ENCODE measurements at regions not wholly inside any gene's neighbourhood (a gene's known extent, or its start where the extent isn't known, plus 50 kb on each side); places are given as distances from the start of the nearest gene placed in this dataset.

DNA sequence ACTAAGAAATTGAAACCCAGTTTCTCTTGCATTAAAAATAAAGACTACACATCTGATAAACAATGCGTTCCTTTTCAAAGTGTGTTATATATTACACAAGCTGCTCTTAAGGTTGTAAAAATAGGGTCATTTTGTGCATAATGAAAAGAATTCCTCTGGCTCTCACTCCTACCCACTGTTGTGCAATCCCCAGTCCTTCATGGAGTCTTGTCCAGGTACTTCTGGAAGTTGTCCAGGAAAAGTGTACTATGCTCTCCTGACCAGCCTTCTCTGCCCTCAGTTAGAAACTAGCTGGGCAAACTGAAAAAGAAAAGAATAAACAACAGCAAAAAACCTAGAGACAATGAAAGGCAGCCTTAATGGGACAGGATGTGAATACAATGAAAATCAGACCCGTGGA lies 345.5 kb upstream of the PAPPA start:
- no peak for TF ChIP-seq EZH2 (IDR thresholded peaks at IDR 0.05; ENCODE audit: low read length)
- TF ChIP-seq CTCF (optimal IDR thresholded peaks at IDR 0.05 in 1 of 3, IDR thresholded peaks at IDR 0.05 in 1 of 3, conservative IDR thresholded peaks at IDR 0.05 in 1 of 3; ENCODE audit: extremely low read depth in 1 of 3, insufficient read depth in 2 of 3, low read length in 3 of 3), result no peak
- Histone ChIP-seq H3K9ac (ENCODE audit: control insufficient read depth, extremely low read depth, insufficient read depth, low read length) (no peak overlapping the region), H3K4me3 (ENCODE audit: control insufficient read depth in 2 of 3, extremely low read depth in 1 of 3, insufficient read depth in 2 of 3, low read depth in 1 of 3, low read length in 3 of 3) (no peak overlapping the region), H3K4me1 (ENCODE audit: control insufficient read depth, extremely low read depth, insufficient read depth, low read length) (peaks cover 15% of the 10 kb centered on the region), H3K9me3 (ENCODE audit: control insufficient read depth, low read depth, low read length) (no peaks in the 10 kb centered on the region), H2AFZ (ENCODE audit: control insufficient read depth, low read length) (no peak overlapping the region), H3K79me2 (ENCODE audit: control insufficient read depth, insufficient read depth, low read length) (no peaks in the 10 kb centered on the region), H4K20me1 (ENCODE audit: control insufficient read depth, extremely low read depth, insufficient read depth, low read length) (no peaks in the 10 kb centered on the region), H3K27ac (ENCODE audit: control insufficient read depth, insufficient read depth, low read length) (no peak overlapping the region), H3K4me2 (ENCODE audit: control insufficient read depth, extremely low read depth, insufficient read depth, low read depth, low read length) (no peak overlapping the region), H3K36me3 (ENCODE audit: control insufficient read depth in 2 of 2, extremely low read depth in 1 of 2, insufficient read depth in 2 of 2, low read length in 2 of 2) (no peaks in the 10 kb centered on the region), H3K27me3 (ENCODE audit: control insufficient read depth, extremely low read depth, insufficient read depth, low read length) (no peaks in the 10 kb centered on the region), H3K9me1 (ENCODE audit: control insufficient read depth, extremely low read depth, insufficient read depth, low read length) (no peaks in the 10 kb centered on the region)
- dilution Hi-C loops (cut with MboI; ENCODE audit: extremely low pct_ligation_motif_present, low sequenced_read_pairs), result no loop called here
- DNase-seq (ENCODE audit: low read depth, low spot score) (no peak), FAIRE-seq (no peak)

- H3K4me3 ChIP-seq (ENCODE audit: control insufficient read depth in 2 of 3, extremely low read depth in 1 of 3, insufficient read depth in 2 of 3, low read depth in 1 of 3, low read length in 3 of 3), result no peak overlapping the region
- H3K27ac ChIP-seq (ENCODE audit: control insufficient read depth, insufficient read depth, low read length), result no peak overlapping the region
- H4K20me1 ChIP-seq (ENCODE audit: control insufficient read depth, extremely low read depth, insufficient read depth, low read length), result no peaks in the 10 kb centered on the region
- no peaks in the 10 kb centered on the region for H3K27me3 ChIP-seq (ENCODE audit: control insufficient read depth, extremely low read depth, insufficient read depth, low read length)
- H2AFZ ChIP-seq (ENCODE audit: control insufficient read depth, low read length), result no peak overlapping the region
- no peaks in the 10 kb centered on the region for H3K9me1 ChIP-seq (ENCODE audit: control insufficient read depth, extremely low read depth, insufficient read depth, low read length)
- TF ChIP-seq CTCF (optimal IDR thresholded peaks at IDR 0.05 in 1 of 3, IDR thresholded peaks at IDR 0.05 in 1 of 3, conservative IDR thresholded peaks at IDR 0.05 in 1 of 3; ENCODE audit: extremely low read depth in 1 of 3, insufficient read depth in 2 of 3, low read length in 3 of 3), result no peak
- TF ChIP-seq EZH2 (IDR thresholded peaks at IDR 0.05; ENCODE audit: low read length), result no peak
- no peak overlapping the region for H3K4me2 ChIP-seq (ENCODE audit: control insufficient read depth, extremely low read depth, insufficient read depth, low read depth, low read length)
- no peak overlapping the region for H3K9ac ChIP-seq (ENCODE audit: control insufficient read depth, extremely low read depth, insufficient read depth, low read length)
- no peak for DNase-seq (ENCODE audit: low read depth, low spot score)
- no peaks in the 10 kb centered on the region for H3K79me2 ChIP-seq (ENCODE audit: control insufficient read depth, insufficient read depth, low read length)
- H3K9me3 ChIP-seq (ENCODE audit: control insufficient read depth, low read depth, low read length), result no peaks in the 10 kb centered on the region
- dilution Hi-C loops (cut with MboI; ENCODE audit: extremely low pct_ligation_motif_present, low sequenced_read_pairs), result no loop called here
- no peak for FAIRE-seq
- H3K36me3 ChIP-seq (ENCODE audit: control insufficient read depth in 2 of 2, extremely low read depth in 1 of 2, insufficient read depth in 2 of 2, low read length in 2 of 2), result no peaks in the 10 kb centered on the region
- peaks cover 15% of the 10 kb centered on the region for H3K4me1 ChIP-seq (ENCODE audit: control insufficient read depth, extremely low read depth, insufficient read depth, low read length)
These were observed 344.9 kb upstream of the PAPPA start for GRCh38 chr9:115808695-115809094.
